NCI-H510A (cell line): ENCODE measurements at regions not wholly inside any gene's neighbourhood (a gene's known extent, or its start where the extent isn't known, plus 50 kb on each side); places are given as distances from the start of the nearest gene placed in this dataset.
"Not testable (repeated sequence)": the region's sequence is repeated elsewhere in the genome, so short reads cannot be mapped to it uniquely, and the experiment has no call there.

ENCODE experiments used
- DNase-seq: peaks from one replicate; lab custom pipeline; 2025; lab: John Stamatoyannopoulos, UW

- no peak for DNase-seq
These were observed 241.4 kb downstream of the TTC8 start for GRCh38 chr14:89065879-89066278.

- no peak for DNase-seq
These were observed 243.0 kb downstream of the TTC8 start for GRCh38 chr14:89067293-89067972.

GRCh38 chr14:89078021-89078795 lies 253.8 kb downstream of the TTC8 start:
- DNase-seq = no peak

GRCh38 chr14:89085231-89085731 lies 260.8 kb downstream of the TTC8 start:
- no peak for DNase-seq

GRCh38 chr14:89085737-89086382 lies 261.4 kb downstream of the TTC8 start:
- no peak for DNase-seq

GRCh38 chr14:89088530-89088929 lies 264.1 kb downstream of the TTC8 start:
- no peak for DNase-seq

GRCh38 chr14:89089330-89089729 lies 264.9 kb downstream of the TTC8 start:
- DNase-seq = no peak

- no peak for DNase-seq
These were observed 267.3 kb downstream of the TTC8 start for GRCh38 chr14:89091781-89092180.

GRCh38 chr14:89093083-89093730 lies 268.8 kb downstream of the TTC8 start:
- DNase-seq = no peak

- no peak for DNase-seq
These were observed 270.6 kb downstream of the TTC8 start for GRCh38 chr14:89095036-89095435.

GRCh38 chr14:89096946-89097345 lies 272.5 kb downstream of the TTC8 start:
- no peak for DNase-seq

- DNase-seq = no peak
These were observed 273.8 kb downstream of the TTC8 start for GRCh38 chr14:89098254-89098653.

- not testable (repeated sequence) for DNase-seq
These were observed 279.8 kb downstream of the TTC8 start for GRCh38 chr14:89104171-89104817.

GRCh38 chr14:89104861-89105260 lies 280.4 kb downstream of the TTC8 start:
- DNase-seq = not testable (repeated sequence)
